ENCODE measurements at regions not wholly inside any gene's neighbourhood (a gene's known extent, or its start where the extent isn't known, plus 50 kb on each side); places are given as distances from the start of the nearest gene placed in this dataset.

DNA sequence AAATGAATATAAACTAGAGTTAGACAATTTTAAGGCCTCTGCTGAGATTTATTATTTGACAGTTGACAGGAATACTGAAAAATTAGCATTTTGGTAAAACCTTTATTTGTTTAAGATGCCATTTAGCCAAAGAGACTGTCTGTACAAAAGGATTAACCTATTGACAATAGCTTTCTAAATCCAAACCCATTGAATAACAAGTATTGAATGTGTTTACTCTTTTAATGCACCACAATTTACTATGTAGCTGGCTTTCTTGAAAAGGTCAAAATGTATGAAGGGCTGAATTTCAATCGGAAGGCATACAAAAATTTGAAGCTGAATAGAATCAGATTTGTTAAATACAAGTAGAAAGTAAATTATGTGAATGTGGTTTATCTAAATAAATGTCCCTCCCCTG, 374.5 kb downstream of the TEX13C start:
- no peak overlapping the region for H3K4me3 ChIP-seq (ENCODE audit: low read depth, low read length)
- no peak for TF ChIP-seq CTCF (IDR thresholded peaks at IDR 0.05; ENCODE audit: low read depth, low read length)

DNA sequence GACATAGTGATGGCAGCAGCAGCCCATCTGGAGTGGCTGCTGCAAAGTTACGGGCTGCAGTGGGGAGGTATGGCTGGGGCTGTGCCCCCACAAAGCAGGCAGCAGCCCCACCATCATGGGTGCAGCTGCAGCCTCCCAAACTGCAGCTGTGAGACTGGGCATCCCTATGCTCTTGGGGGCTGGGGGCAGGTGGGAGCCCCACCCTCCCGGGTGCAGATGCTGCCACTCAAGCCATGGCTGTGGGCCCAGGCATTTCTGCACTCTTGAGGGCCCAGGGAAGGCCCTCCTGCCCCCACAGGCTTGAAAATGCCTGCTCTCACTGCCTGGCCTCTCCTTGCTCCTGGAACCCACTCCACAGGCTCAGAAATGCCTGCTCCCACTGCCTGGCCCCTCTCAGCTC, 389.4 kb downstream of the TEX13C start:
- H3K4me3 ChIP-seq (ENCODE audit: low read depth, low read length): no peak overlapping the region
- no peak for TF ChIP-seq CTCF (IDR thresholded peaks at IDR 0.05; ENCODE audit: low read depth, low read length)

- TF ChIP-seq CTCF (IDR thresholded peaks at IDR 0.05; ENCODE audit: low read depth, low read length): no peak
- H3K4me3 ChIP-seq (ENCODE audit: low read depth, low read length): no peak overlapping the region
Observed at GRCh38 chrX:125709532-125709931, 389.9 kb downstream of the TEX13C start.

GRCh38 chrX:125710403-125711062, 390.9 kb downstream of the TEX13C start:
- H3K4me3 ChIP-seq (ENCODE audit: low read depth, low read length): no peak overlapping the region
- TF ChIP-seq CTCF (IDR thresholded peaks at IDR 0.05; ENCODE audit: low read depth, low read length): no peak

- no peak for TF ChIP-seq CTCF (IDR thresholded peaks at IDR 0.05; ENCODE audit: low read depth, low read length)
- no peak overlapping the region for H3K4me3 ChIP-seq (ENCODE audit: low read depth, low read length)
Observed at GRCh38 chrX:125711103-125711502, 391.4 kb downstream of the TEX13C start.

DNA sequence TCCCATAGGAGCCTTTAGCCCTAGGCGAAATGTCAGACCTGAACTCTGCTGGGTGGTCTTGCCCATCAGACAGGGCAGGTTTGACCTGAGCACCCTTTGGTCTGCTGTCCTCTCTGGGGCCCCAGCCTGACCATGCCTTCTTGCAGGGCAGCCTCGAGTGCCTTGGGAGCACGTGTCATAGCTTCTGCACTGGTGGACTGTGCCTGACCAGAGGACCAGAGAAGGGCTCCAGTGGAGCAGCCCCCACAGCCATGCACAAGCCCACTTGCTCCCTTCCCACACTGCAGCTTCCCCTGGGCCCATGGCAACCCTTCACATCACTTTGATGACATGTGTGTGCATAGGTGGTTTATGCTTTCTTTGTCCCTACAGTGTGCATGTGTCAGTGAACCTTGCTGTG, 394.0 kb downstream of the TEX13C start:
- TF ChIP-seq CTCF (IDR thresholded peaks at IDR 0.05; ENCODE audit: low read depth, low read length): no peak
- no peak overlapping the region for H3K4me3 ChIP-seq (ENCODE audit: low read depth, low read length)

DNA sequence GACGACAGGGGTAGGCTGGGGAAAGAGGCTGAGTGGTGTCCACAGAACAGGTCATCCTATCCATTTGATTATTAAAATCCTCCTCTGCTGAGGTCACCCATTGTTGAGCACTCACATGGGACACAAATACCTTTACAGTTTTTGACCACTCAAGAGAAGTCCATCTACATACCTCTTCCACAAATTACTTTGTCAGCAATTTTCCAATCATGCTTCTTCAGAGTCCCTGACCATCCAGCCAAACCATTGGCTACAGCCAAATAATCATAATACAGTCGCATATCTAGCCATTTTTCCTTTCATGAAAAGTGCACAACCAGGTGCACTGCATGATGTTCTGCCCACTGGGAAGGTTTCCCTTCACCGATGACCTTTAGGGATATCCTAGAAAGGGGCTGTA, 407.4 kb downstream of the TEX13C start:
- no peak for TF ChIP-seq CTCF (IDR thresholded peaks at IDR 0.05; ENCODE audit: low read depth, low read length)
- no peak overlapping the region for H3K4me3 ChIP-seq (ENCODE audit: low read depth, low read length)
